ENCODE measurements at regions not wholly inside any gene's neighbourhood (a gene's known extent, or its start where the extent isn't known, plus 50 kb on each side); places are given as distances from the start of the nearest gene placed in this dataset.

DNA sequence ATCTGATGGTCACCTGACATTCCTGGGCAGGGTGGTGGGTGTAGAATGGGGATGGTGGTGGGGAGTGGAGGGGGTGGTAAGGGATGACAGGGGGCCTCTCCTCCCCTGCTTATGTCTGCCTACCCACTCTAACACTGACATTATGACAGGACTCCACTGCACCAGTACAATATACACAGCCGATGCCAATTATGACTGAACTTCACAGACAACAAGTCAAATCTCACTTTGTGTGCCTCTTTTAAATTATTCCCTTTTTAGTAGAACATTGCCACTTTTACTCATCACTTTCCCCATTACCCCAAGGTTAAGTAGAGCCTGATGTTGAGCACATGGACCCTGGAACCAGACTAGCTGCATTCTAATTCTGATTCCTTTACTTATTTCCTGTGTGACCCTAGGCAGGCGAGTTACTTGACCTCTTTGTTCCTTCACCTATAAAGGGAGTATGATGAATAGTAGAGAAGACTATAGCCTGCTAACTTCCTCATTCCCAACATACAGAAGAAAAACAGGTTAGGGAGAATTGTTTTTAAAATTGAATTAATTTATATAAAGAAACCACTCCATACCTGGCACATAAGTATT is 464.7 kb downstream of the DMRT2 start:
- no peak for DNase-seq (ENCODE audit: extremely low spot score)
- no peak for TF ChIP-seq CTCF (IDR thresholded peaks at IDR 0.05; ENCODE audit: control extremely low read depth, extremely low read depth, low read depth, missing control alignments)
- CTCF ChIA-PET, result no interaction called here
- POLR2A ChIA-PET, result no interaction called here

DNA sequence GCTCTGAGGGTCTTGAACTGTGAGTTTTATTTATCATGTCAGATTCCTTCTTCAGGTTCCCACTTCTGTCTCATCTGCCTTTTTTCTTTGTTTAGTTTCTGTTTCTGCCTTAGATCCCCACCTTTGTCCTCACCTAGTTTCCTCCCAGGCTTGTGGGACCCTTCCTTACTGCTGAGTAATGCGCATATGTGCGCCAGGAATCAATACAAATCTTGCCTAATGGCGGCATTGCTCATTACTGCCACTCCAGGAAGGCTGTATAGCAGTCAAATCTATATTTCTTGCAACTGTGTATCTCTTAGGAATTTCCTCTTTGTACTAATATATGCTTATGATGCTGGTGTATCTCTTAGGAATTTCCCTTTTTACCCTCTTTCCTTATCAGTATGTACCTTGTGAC is 465.4 kb downstream of the DMRT2 start:
- ChIA-PET POLR2A (no interaction called here), CTCF (no interaction called here)
- no peak for TF ChIP-seq CTCF (IDR thresholded peaks at IDR 0.05; ENCODE audit: control extremely low read depth, extremely low read depth, low read depth, missing control alignments)
- DNase-seq (ENCODE audit: extremely low spot score), result no peak

DNA sequence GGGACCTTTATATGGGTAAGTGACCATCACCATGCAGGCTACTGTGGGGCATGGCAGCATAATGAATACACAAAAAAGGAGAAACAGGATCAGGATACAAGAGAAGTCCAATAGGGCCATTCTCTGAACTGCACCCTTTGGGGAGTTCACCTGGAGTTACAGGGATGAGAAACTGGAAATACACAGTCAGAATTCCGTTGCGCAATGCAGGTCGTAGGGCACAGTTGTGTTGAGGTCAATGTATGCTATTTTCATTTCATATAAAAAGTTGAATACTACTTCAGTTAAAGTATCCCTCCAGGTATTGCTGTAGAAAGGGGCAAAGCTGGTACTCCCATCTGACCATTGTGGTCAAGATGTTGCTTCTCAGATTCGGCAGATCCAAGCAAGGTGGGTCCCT is 471.4 kb downstream of the DMRT2 start:
- CTCF ChIA-PET, result interaction anchor here (0.6 to 2.1 kb wide), 7 partner anchors 10 to 456 kb away, joined by 3 to 6 read pairs (median 4); no protein-coding TSS in a partner anchor
- TF ChIP-seq CTCF (IDR thresholded peaks at IDR 0.05; ENCODE audit: control extremely low read depth, extremely low read depth, low read depth, missing control alignments), result no peak
- no peak for DNase-seq (ENCODE audit: extremely low spot score)
- POLR2A ChIA-PET, result no interaction called here

DNA sequence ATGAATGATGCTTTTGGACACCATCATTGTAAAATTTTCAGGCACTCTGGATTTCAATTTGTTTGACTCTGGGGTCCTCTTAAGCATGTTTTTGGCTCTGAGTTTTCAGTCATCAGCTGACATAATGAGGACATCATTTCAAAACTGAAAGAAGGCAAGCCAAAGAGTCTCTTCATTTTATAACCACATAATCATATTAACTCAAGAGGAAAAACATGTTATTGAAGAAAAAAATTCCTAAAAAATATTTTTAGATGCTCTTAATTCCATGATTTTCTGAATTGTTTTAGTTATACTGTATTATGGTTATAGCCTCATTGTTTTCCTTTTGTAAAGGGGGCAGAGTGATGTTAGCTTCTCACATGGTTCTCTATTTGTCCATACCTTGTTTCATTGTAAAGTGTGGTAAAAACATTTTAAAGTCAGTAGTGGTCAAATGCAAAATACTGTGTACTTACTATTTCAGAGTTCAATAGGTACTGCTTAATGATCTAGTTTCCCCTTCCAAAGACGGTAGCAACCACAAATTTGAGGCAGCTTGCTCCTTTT is 472.1 kb downstream of the DMRT2 start:
- ChIA-PET POLR2A (no interaction called here), CTCF (interaction anchor here (1.2 to 2.1 kb wide), 5 partner anchors 10 to 64 kb away, joined by 3 to 6 read pairs (median 5); no protein-coding TSS in a partner anchor)
- no peak for TF ChIP-seq CTCF (IDR thresholded peaks at IDR 0.05; ENCODE audit: control extremely low read depth, extremely low read depth, low read depth, missing control alignments)
- DNase-seq (ENCODE audit: extremely low spot score), result no peak

GRCh38 chr9:1528456-1528855 is 478.3 kb downstream of the DMRT2 start:
- CTCF ChIA-PET, result interaction anchor here (0.9 to 1.6 kb wide), 4 partner anchors 8 to 33 kb away, joined by 3 to 5 read pairs (median 4); no protein-coding TSS in a partner anchor
- POLR2A ChIA-PET, result no interaction called here
- no peak for DNase-seq (ENCODE audit: extremely low spot score)
- no peak for TF ChIP-seq CTCF (IDR thresholded peaks at IDR 0.05; ENCODE audit: control extremely low read depth, extremely low read depth, low read depth, missing control alignments)

DNA sequence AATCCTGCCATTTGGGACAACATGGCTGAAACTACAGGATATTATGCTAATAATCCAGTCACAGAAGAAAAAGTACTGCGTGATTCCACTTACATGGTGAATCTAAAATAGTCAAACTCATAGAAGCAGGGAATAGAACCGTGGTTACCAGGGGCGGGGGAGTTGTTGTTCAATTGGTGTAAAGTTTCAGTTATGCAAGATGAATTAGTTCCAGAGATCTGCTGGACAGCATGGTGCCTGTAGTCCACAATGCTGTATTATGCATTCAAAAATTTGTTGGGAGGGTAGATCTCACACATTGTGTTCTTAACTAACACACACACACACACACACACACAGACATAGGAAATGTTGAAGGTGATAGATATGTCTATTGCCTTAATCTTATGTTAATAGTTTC is 480.5 kb downstream of the DMRT2 start:
- no peak for TF ChIP-seq CTCF (IDR thresholded peaks at IDR 0.05; ENCODE audit: control extremely low read depth, extremely low read depth, low read depth, missing control alignments)
- DNase-seq (ENCODE audit: extremely low spot score), result no peak
- ChIA-PET CTCF (interaction anchor here (1.5 kb wide), 1 partner anchor 72 kb away, joined by 3 read pairs; no protein-coding TSS in a partner anchor), POLR2A (no interaction called here)

Data from GM10248 (cell line).